ENCODE measurements at regions not wholly inside any gene's neighbourhood (a gene's known extent, or its start where the extent isn't known, plus 50 kb on each side); places are given as distances from the start of the nearest gene placed in this dataset.

GRCh38 chr10:44651834-44652233 lies 259.3 kb upstream of the TMEM72 start:
- TF ChIP-seq CTCF (conservative IDR thresholded peaks at IDR 0.05 in 1 of 2, IDR thresholded peaks at IDR 0.05 in 1 of 2; ENCODE audit: low read depth in 1 of 2, low read length in 2 of 2), result no peak
- no peak for TF ChIP-seq EZH2 (IDR thresholded peaks at IDR 0.05; ENCODE audit: low read length, missing control alignments)
